NOMO-1 (cell line): ENCODE measurements at regions not wholly inside any gene's neighbourhood (a gene's known extent, or its start where the extent isn't known, plus 50 kb on each side); places are given as distances from the start of the nearest gene placed in this dataset.

Experiments used
- DNase-seq, 2 experiments: peaks; one replicate each; lab custom pipeline; 2025; ENCODE audit not compliant: unreplicated experiment in 2 of 2; lab: John Stamatoyannopoulos, UW

- no peak for DNase-seq
These were observed 1228.2 kb upstream of the ADGRL3 start for GRCh38 chr4:59971952-59972351.

GRCh38 chr4:59973492-59973891, 1226.6 kb upstream of the ADGRL3 start:
- no peak for DNase-seq

GRCh38 chr4:59979061-59979460, 1221.1 kb upstream of the ADGRL3 start:
- DNase-seq, result no peak

- no peak for DNase-seq
These were observed 1216.3 kb upstream of the ADGRL3 start for GRCh38 chr4:59983852-59984251.

GRCh38 chr4:59987289-59987688, 1212.8 kb upstream of the ADGRL3 start:
- DNase-seq, result no peak

- no peak for DNase-seq
These were observed 1206.0 kb upstream of the ADGRL3 start for GRCh38 chr4:59994118-59994517.

GRCh38 chr4:60002603-60003337, 1197.4 kb upstream of the ADGRL3 start:
- DNase-seq, result no peak

- DNase-seq, result no peak
These were observed 1186.5 kb upstream of the ADGRL3 start for GRCh38 chr4:60013464-60014184.

- no peak for DNase-seq
These were observed 1183.2 kb upstream of the ADGRL3 start for GRCh38 chr4:60016971-60017370.

GRCh38 chr4:60019180-60019579, 1180.9 kb upstream of the ADGRL3 start:
- no peak for DNase-seq

- no peak for DNase-seq
These were observed 1180.2 kb upstream of the ADGRL3 start for GRCh38 chr4:60019946-60020345.

- DNase-seq, result no peak
These were observed 1179.7 kb upstream of the ADGRL3 start for GRCh38 chr4:60020389-60020788.

GRCh38 chr4:60033826-60034225, 1166.3 kb upstream of the ADGRL3 start:
- no peak for DNase-seq

GRCh38 chr4:60034361-60034760, 1165.8 kb upstream of the ADGRL3 start:
- no peak for DNase-seq

- no peak for DNase-seq
These were observed 1160.2 kb upstream of the ADGRL3 start for GRCh38 chr4:60039908-60040307.

- no peak for DNase-seq
These were observed 1157.9 kb upstream of the ADGRL3 start for GRCh38 chr4:60042231-60042652.

- no peak for DNase-seq
These were observed 1157.2 kb upstream of the ADGRL3 start for GRCh38 chr4:60042941-60043340.

GRCh38 chr4:60078984-60079383, 1121.1 kb upstream of the ADGRL3 start:
- no peak for DNase-seq

GRCh38 chr4:60081839-60082238, 1118.3 kb upstream of the ADGRL3 start:
- DNase-seq, result no peak

GRCh38 chr4:60088807-60089486, 1111.2 kb upstream of the ADGRL3 start:
- DNase-seq, result no peak

GRCh38 chr4:60089546-60090273, 1110.4 kb upstream of the ADGRL3 start:
- DNase-seq, result no peak
